ENCODE measurements at regions not wholly inside any gene's neighbourhood (a gene's known extent, or its start where the extent isn't known, plus 50 kb on each side); places are given as distances from the start of the nearest gene placed in this dataset.

GRCh38 chr5:18403141-18403540 lies 768.9 kb downstream of the TAF11L14 start:
- ATAC-seq (ENCODE audit: insufficient number of reproducible peaks, low FRiP score, low read depth) (no peak), DNase-seq (ENCODE audit: low spot score) (no peak)
- no peak for TF ChIP-seq CTCF (IDR thresholded peaks at IDR 0.05)
- H3K36me3 ChIP-seq = no peaks in the 10 kb centered on the region
- no peak overlapping the region for H3K4me3 ChIP-seq
- no peaks in the 10 kb centered on the region for H3K4me1 ChIP-seq (ENCODE audit: control insufficient read depth in 1 of 2, low read depth in 2 of 2)
- no peaks in the 10 kb centered on the region for H3K27me3 ChIP-seq (replicated peaks; ENCODE audit: insufficient read depth)
- H3K27ac ChIP-seq = no peak overlapping the region
- H3K9me3 ChIP-seq = no peaks in the 10 kb centered on the region

GRCh38 chr5:18403941-18404438 lies 769.7 kb downstream of the TAF11L14 start:
- H3K27me3 ChIP-seq (replicated peaks; ENCODE audit: insufficient read depth) = no peaks in the 10 kb centered on the region
- DNase-seq (ENCODE audit: low spot score) (no peak), ATAC-seq (ENCODE audit: insufficient number of reproducible peaks, low FRiP score, low read depth) (no peak)
- no peaks in the 10 kb centered on the region for H3K36me3 ChIP-seq
- no peak overlapping the region for H3K27ac ChIP-seq
- no peaks in the 10 kb centered on the region for H3K9me3 ChIP-seq
- TF ChIP-seq CTCF (IDR thresholded peaks at IDR 0.05) = no peak
- H3K4me1 ChIP-seq (ENCODE audit: control insufficient read depth in 1 of 2, low read depth in 2 of 2) = no peaks in the 10 kb centered on the region
- no peak overlapping the region for H3K4me3 ChIP-seq

- no peak overlapping the region for H3K27ac ChIP-seq
- ATAC-seq (ENCODE audit: insufficient number of reproducible peaks, low FRiP score, low read depth) (no peak), DNase-seq (ENCODE audit: low spot score) (no peak)
- no peak overlapping the region for H3K4me3 ChIP-seq
- no peak for TF ChIP-seq CTCF (IDR thresholded peaks at IDR 0.05)
- no peaks in the 10 kb centered on the region for H3K4me1 ChIP-seq (ENCODE audit: control insufficient read depth in 1 of 2, low read depth in 2 of 2)
- H3K9me3 ChIP-seq = no peaks in the 10 kb centered on the region
- H3K27me3 ChIP-seq (replicated peaks; ENCODE audit: insufficient read depth) = no peaks in the 10 kb centered on the region
- no peaks in the 10 kb centered on the region for H3K36me3 ChIP-seq
Observed at GRCh38 chr5:18420711-18421110, 786.5 kb downstream of the TAF11L14 start.

GRCh38 chr5:18433336-18433735 lies 799.1 kb downstream of the TAF11L14 start:
- DNase-seq (ENCODE audit: low spot score) (no peak), ATAC-seq (ENCODE audit: insufficient number of reproducible peaks, low FRiP score, low read depth) (no peak)
- Histone ChIP-seq H3K4me3 (no peak overlapping the region), H3K9me3 (no peaks in the 10 kb centered on the region), H3K27ac (no peak overlapping the region), H3K4me1 (ENCODE audit: control insufficient read depth in 1 of 2, low read depth in 2 of 2) (no peaks in the 10 kb centered on the region), H3K36me3 (no peaks in the 10 kb centered on the region), H3K27me3 (replicated peaks; ENCODE audit: insufficient read depth) (no peaks in the 10 kb centered on the region)
- TF ChIP-seq CTCF (IDR thresholded peaks at IDR 0.05) = no peak

GRCh38 chr5:18438126-18438525 lies 803.9 kb downstream of the TAF11L14 start:
- no peaks in the 10 kb centered on the region for H3K9me3 ChIP-seq
- no peaks in the 10 kb centered on the region for H3K36me3 ChIP-seq
- no peak for TF ChIP-seq CTCF (IDR thresholded peaks at IDR 0.05)
- H3K27ac ChIP-seq = no peak overlapping the region
- H3K4me3 ChIP-seq = no peak overlapping the region
- H3K4me1 ChIP-seq (ENCODE audit: control insufficient read depth in 1 of 2, low read depth in 2 of 2) = no peaks in the 10 kb centered on the region
- ATAC-seq (ENCODE audit: insufficient number of reproducible peaks, low FRiP score, low read depth) (no peak), DNase-seq (ENCODE audit: low spot score) (no peak)
- H3K27me3 ChIP-seq (replicated peaks; ENCODE audit: insufficient read depth) = no peaks in the 10 kb centered on the region
